ENCODE measurements at regions not wholly inside any gene's neighbourhood (a gene's known extent, or its start where the extent isn't known, plus 50 kb on each side); places are given as distances from the start of the nearest gene placed in this dataset.

GRCh38 chr6:102309700-102310099 is 916.2 kb downstream of the GRIK2 start:
- TF ChIP-seq GABPA (IDR thresholded peaks at IDR 0.05; ENCODE audit: low read depth) (no peak), YY1 (IDR thresholded peaks at IDR 0.05; ENCODE audit: low read depth, low read length) (no peak), CHD1 (IDR thresholded peaks at IDR 0.05; ENCODE audit: low read depth, low read length) (no peak), KDM1A (IDR thresholded peaks at IDR 0.05; ENCODE audit: borderline replicate concordance) (no peak), TAF1 (IDR thresholded peaks at IDR 0.05; ENCODE audit: borderline replicate concordance, low read depth, low read length) (no peak), BACH1 (IDR thresholded peaks at IDR 0.05; ENCODE audit: borderline replicate concordance) (no peak), CHD2 (IDR thresholded peaks at IDR 0.05; ENCODE audit: borderline replicate concordance, low read depth, low read length) (no peak), SP1 (IDR thresholded peaks at IDR 0.05; ENCODE audit: low read depth, low read length) (no peak), EZH2 (IDR thresholded peaks at IDR 0.05; ENCODE audit: borderline replicate concordance, control insufficient read depth, low read depth, low read length) (no peak), RAD21 (IDR thresholded peaks at IDR 0.05; ENCODE audit: insufficient read depth, low read depth, low read length) (no peak), REST (IDR thresholded peaks at IDR 0.05; ENCODE audit: low read depth, low read length) (no peak), CTCF (IDR thresholded peaks at IDR 0.05 in 2 of 3, conservative IDR thresholded peaks at IDR 0.05 in 1 of 3; ENCODE audit: control insufficient read depth in 2 of 3, extremely low read depth in 1 of 3, insufficient read depth in 1 of 3, low read depth in 3 of 3, low read length in 3 of 3) (no peak), E4F1 (IDR thresholded peaks at IDR 0.05; ENCODE audit: borderline replicate concordance, partially characterized antibody) (no peak)
